ENCODE measurements at regions not wholly inside any gene's neighbourhood (a gene's known extent, or its start where the extent isn't known, plus 50 kb on each side); places are given as distances from the start of the nearest gene placed in this dataset.

- TF ChIP-seq FOXK1 (CRISPR knock-in tag; IDR thresholded peaks at IDR 0.05): no peak
- TF ChIP-seq MAX (CRISPR knock-in tag; IDR thresholded peaks at IDR 0.05): no peak
- no peak for TF ChIP-seq JAZF1 (CRISPR knock-in tag; IDR thresholded peaks at IDR 0.05)
- no peak for TF ChIP-seq SP1 (CRISPR knock-in tag; conservative IDR thresholded peaks at IDR 0.05)
- TF ChIP-seq ZNF138 (CRISPR knock-in tag; conservative IDR thresholded peaks at IDR 0.05): no peak
- no peak for TF ChIP-seq ATF1 (CRISPR knock-in tag; IDR thresholded peaks at IDR 0.05)
Measured at GRCh38 chr12:66741919-66742318, 63.0 kb upstream of the GRIP1 start (continued).

DNA sequence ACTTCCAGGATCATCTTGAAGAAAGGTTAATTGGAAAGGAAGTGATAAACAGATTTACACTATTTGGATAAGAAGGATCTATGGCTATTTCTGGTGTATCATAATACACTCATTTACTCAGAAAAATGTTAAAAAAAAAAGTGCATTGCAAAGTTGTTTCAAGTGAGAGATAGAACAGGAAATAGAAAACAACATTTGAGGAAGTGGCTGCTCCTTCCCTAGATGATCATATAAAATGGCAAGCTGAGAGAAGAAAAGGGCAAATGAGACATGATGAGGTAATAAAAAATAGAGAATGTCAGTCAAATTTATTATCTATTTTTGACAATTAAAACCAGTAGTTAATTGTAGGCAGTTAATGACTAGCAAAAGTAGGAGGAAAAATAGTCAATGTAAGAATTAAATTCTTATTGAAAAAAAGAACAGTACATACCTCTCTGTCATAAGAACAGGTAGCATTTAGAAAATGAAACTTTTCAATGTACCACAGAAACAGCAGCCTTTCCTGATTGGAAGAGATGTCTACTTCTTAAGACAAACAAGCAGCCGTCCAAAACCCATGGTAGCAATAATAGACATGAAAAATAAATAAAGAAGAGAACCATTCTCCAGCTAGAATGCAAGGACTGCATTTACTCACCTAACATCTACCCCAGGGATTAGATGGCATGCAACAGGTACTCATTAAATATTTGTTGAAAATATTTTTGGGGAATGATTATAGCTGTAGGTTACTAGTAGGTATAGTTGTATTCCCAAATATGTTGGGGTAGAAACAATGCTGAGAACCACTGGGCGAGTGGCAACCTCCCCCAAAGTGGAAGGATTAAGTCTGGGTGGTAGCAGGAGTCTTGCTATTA lies 63.9 kb upstream of the GRIP1 start:
- no peak for DNase-seq (ENCODE audit: low spot score)
- H3K27ac Mint-ChIP-seq: no peak overlapping the region
- no peaks in the 10 kb centered on the region for H3K27me3 Mint-ChIP-seq (ENCODE audit: low read depth)
- H3K4me3 Mint-ChIP-seq: no peak overlapping the region
- CTCF ChIA-PET: no interaction called here
- H3K36me3 Mint-ChIP-seq: no peaks in the 10 kb centered on the region
- POLR2A ChIA-PET: no interaction called here
- no peak for TF ChIP-seq JUN (CRISPR knock-in tag; IDR thresholded peaks at IDR 0.05)
- no peak for TF ChIP-seq ZNF317 (CRISPR knock-in tag; IDR thresholded peaks at IDR 0.05; ENCODE audit: borderline replicate concordance, low read depth)
- TF ChIP-seq FOXJ3 (CRISPR knock-in tag; IDR thresholded peaks at IDR 0.05; ENCODE audit: borderline replicate concordance): no peak
- TF ChIP-seq ZBTB21 (CRISPR knock-in tag; IDR thresholded peaks at IDR 0.05; ENCODE audit: borderline replicate concordance): no peak
- TF ChIP-seq ZNF671 (CRISPR knock-in tag; IDR thresholded peaks at IDR 0.05): no peak
- no peak for ATAC-seq
- H3K9me3 Mint-ChIP-seq: peaks cover 3% of the 10 kb centered on the region
- H3K4me1 Mint-ChIP-seq: peaks cover 14% of the 10 kb centered on the region

- Mint-ChIP-seq H3K27ac (no peak overlapping the region), H3K27me3 (ENCODE audit: low read depth) (no peaks in the 10 kb centered on the region), H3K9me3 (no peaks in the 10 kb centered on the region), H3K4me3 (no peak overlapping the region), H3K36me3 (no peaks in the 10 kb centered on the region), H3K4me1 (peaks cover 14% of the 10 kb centered on the region)
- ATAC-seq: no peak
- ChIA-PET CTCF (no interaction called here), POLR2A (no interaction called here)
- DNase-seq (ENCODE audit: low spot score): no peak
- TF ChIP-seq PREB (CRISPR knock-in tag; IDR thresholded peaks at IDR 0.05; ENCODE audit: borderline replicate concordance): no peak
- TF ChIP-seq CBFB (CRISPR knock-in tag; IDR thresholded peaks at IDR 0.05; ENCODE audit: low read depth): no peak
- TF ChIP-seq TP53 (CRISPR knock-in tag; IDR thresholded peaks at IDR 0.05): no peak
- TF ChIP-seq, protein P1, sequence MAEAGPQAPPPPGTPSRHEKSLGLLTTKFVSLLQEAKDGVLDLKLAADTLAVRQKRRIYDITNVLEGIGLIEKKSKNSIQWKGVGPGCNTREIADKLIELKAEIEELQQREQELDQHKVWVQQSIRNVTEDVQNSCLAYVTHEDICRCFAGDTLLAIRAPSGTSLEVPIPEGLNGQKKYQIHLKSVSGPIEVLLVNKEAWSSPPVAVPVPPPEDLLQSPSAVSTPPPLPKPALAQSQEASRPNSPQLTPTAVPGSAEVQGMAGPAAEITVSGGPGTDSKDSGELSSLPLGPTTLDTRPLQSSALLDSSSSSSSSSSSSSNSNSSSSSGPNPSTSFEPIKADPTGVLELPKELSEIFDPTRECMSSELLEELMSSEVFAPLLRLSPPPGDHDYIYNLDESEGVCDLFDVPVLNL (CRISPR knock-in tag; IDR thresholded peaks at IDR 0.05; ENCODE audit: borderline replicate concordance, low read depth): no peak
- TF ChIP-seq ZBTB43 (CRISPR knock-in tag; IDR thresholded peaks at IDR 0.05): no peak
- TF ChIP-seq GTF2I (CRISPR knock-in tag; conservative IDR thresholded peaks at IDR 0.05): no peak
- TF ChIP-seq ATF1 (CRISPR knock-in tag; IDR thresholded peaks at IDR 0.05): no peak
- TF ChIP-seq RELA (CRISPR knock-in tag; IDR thresholded peaks at IDR 0.05; ENCODE audit: borderline replicate concordance): no peak
- no peak for TF ChIP-seq ZNF671 (CRISPR knock-in tag; IDR thresholded peaks at IDR 0.05)
- TF ChIP-seq, protein P2, sequence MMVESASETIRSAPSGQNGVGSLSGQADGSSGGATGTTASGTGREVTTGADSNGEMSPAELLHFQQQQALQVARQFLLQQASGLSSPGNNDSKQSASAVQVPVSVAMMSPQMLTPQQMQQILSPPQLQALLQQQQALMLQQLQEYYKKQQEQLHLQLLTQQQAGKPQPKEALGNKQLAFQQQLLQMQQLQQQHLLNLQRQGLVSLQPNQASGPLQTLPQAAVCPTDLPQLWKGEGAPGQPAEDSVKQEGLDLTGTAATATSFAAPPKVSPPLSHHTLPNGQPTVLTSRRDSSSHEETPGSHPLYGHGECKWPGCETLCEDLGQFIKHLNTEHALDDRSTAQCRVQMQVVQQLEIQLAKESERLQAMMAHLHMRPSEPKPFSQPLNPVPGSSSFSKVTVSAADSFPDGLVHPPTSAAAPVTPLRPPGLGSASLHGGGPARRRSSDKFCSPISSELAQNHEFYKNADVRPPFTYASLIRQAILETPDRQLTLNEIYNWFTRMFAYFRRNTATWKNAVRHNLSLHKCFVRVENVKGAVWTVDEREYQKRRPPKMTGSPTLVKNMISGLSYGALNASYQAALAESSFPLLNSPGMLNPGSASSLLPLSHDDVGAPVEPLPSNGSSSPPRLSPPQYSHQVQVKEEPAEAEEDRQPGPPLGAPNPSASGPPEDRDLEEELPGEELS (CRISPR knock-in tag; IDR thresholded peaks at IDR 0.05): no peak
- no peak for TF ChIP-seq TEAD4 (CRISPR knock-in tag; IDR thresholded peaks at IDR 0.05)
- no peak for TF ChIP-seq CREB1 (CRISPR knock-in tag; IDR thresholded peaks at IDR 0.05)
- no peak for TF ChIP-seq OVOL2 (CRISPR knock-in tag; IDR thresholded peaks at IDR 0.05; ENCODE audit: borderline replicate concordance)
- TF ChIP-seq, protein P3, sequence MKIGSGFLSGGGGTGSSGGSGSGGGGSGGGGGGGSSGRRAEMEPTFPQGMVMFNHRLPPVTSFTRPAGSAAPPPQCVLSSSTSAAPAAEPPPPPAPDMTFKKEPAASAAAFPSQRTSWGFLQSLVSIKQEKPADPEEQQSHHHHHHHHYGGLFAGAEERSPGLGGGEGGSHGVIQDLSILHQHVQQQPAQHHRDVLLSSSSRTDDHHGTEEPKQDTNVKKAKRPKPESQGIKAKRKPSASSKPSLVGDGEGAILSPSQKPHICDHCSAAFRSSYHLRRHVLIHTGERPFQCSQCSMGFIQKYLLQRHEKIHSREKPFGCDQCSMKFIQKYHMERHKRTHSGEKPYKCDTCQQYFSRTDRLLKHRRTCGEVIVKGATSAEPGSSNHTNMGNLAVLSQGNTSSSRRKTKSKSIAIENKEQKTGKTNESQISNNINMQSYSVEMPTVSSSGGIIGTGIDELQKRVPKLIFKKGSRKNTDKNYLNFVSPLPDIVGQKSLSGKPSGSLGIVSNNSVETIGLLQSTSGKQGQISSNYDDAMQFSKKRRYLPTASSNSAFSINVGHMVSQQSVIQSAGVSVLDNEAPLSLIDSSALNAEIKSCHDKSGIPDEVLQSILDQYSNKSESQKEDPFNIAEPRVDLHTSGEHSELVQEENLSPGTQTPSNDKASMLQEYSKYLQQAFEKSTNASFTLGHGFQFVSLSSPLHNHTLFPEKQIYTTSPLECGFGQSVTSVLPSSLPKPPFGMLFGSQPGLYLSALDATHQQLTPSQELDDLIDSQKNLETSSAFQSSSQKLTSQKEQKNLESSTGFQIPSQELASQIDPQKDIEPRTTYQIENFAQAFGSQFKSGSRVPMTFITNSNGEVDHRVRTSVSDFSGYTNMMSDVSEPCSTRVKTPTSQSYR (CRISPR knock-in tag; IDR thresholded peaks at IDR 0.05): no peak
- no peak for TF ChIP-seq ZNF263 (CRISPR knock-in tag; IDR thresholded peaks at IDR 0.05; ENCODE audit: low read depth)
- TF ChIP-seq ETV6 (CRISPR knock-in tag; IDR thresholded peaks at IDR 0.05): no peak
Measured at GRCh38 chr12:66744461-66744860, 65.6 kb upstream of the GRIP1 start.
